Neural cell (in vitro differentiated cells): ENCODE measurements at regions not wholly inside any gene's neighbourhood (a gene's known extent, or its start where the extent isn't known, plus 50 kb on each side); places are given as distances from the start of the nearest gene placed in this dataset.

Experiments
- CTCF ChIP-seq: fragments of 450-650 bp; IDR thresholded peaks from 2 replicates; pipeline ENCODE4 v1.5.1; 2014; ENCODE audit warnings: antibody characterized with exemption, mild to moderate bottlenecking, moderate library complexity; ENCODE audit not compliant: poor library complexity, severe bottlenecking
- EP300 ChIP-seq: fragments of 450-650 bp; conservative IDR thresholded peaks from 2 replicates; pipeline ENCODE4 v1.6.1; 2014; ENCODE audit warnings: antibody characterized with exemption, mild to moderate bottlenecking, moderate library complexity; ENCODE audit not compliant: poor library complexity, severe bottlenecking
- EZH2 ChIP-seq: fragments of 200-600, 300-800 bp; shearing (Covaris generic), sonication (generic); IDR thresholded peaks from 2 replicates; pipeline ENCODE4 v1.6.1; 2014; ENCODE audit warnings: antibody characterized with exemption, low read length, borderline replicate concordance, mild to moderate bottlenecking; ENCODE audit not compliant: insufficient read depth, poor library complexity, severe bottlenecking
- MXI1 ChIP-seq: fragments of 450-650 bp; conservative IDR thresholded peaks from 2 replicates; pipeline ENCODE4 v1.6.1; 2014; ENCODE audit warnings: antibody characterized with exemption, mild to moderate bottlenecking; ENCODE audit not compliant: poor library complexity, severe bottlenecking
- RAD21 ChIP-seq: fragments of 450-650 bp; conservative IDR thresholded peaks from 2 replicates; pipeline ENCODE4 v1.6.1; 2014; ENCODE audit warnings: antibody characterized with exemption, mild to moderate bottlenecking, moderate library complexity
- REST ChIP-seq: IDR thresholded peaks from 2 replicates; pipeline ENCODE4 v1.6.1; 2012; ENCODE audit warnings: borderline replicate concordance
- SMC3 ChIP-seq: fragments of 450-650 bp; conservative IDR thresholded peaks from 2 replicates; pipeline ENCODE4 v1.6.1; 2014; ENCODE audit warnings: antibody characterized with exemption, mild to moderate bottlenecking, moderate library complexity; ENCODE audit not compliant: poor library complexity

GRCh38 chr6:97702248-97702647, 419.2 kb upstream of the MMS22L start:
- TF ChIP-seq SMC3 (no peak), CTCF (no peak), EZH2 (no peak), EP300 (no peak), RAD21 (no peak), MXI1 (no peak), REST (no peak)
